Activated naive CD4-positive, alpha-beta T cell treated with anti-CD3 and anti-CD28 coated beads for 36 hours (primary cell): ENCODE measurements at regions not wholly inside any gene's neighbourhood (a gene's known extent, or its start where the extent isn't known, plus 50 kb on each side); places are given as distances from the start of the nearest gene placed in this dataset.

ENCODE experiments used
- CTCF ChIA-PET: fragments of 350-600 bp; sonication (Branson Sonifier 250); formaldehyde crosslinking; loops from one replicate; lab custom pipeline; 2021; ENCODE audit warnings: antibody characterized with exemption; lab: Charles Lee
- DNase-seq: peaks from one replicate; pipeline ENCODE4 v3.0.0-alpha.2; 2020
- H3K27ac Mint-ChIP-seq: one replicate; pipeline ENCODE4 v1.8.0; 2021; ENCODE audit warnings: mild to moderate bottlenecking, mixed read lengths
- H3K27me3 Mint-ChIP-seq: one replicate; pipeline ENCODE4 v1.8.0; 2021; ENCODE audit warnings: low read depth, mixed read lengths
- H3K36me3 Mint-ChIP-seq: one replicate; pipeline ENCODE4 v1.8.0; 2021; ENCODE audit warnings: low read depth, mixed read lengths
- H3K4me1 Mint-ChIP-seq: one replicate; pipeline ENCODE4 v1.8.0; 2021; ENCODE audit warnings: low read depth, mixed read lengths
- H3K4me3 Mint-ChIP-seq: one replicate; pipeline ENCODE4 v1.8.0; 2021; ENCODE audit warnings: mild to moderate bottlenecking, moderate library complexity, mixed read lengths
- H3K9me3 Mint-ChIP-seq: one replicate; pipeline ENCODE4 v1.8.0; 2021; ENCODE audit warnings: mixed read lengths
- intact Hi-C: fragments of 100-400 bp; cut with micrococcal nuclease; formaldehyde crosslinking; loops from one replicate; pipeline ENCODE4 v1.15.1; 2023

DNA sequence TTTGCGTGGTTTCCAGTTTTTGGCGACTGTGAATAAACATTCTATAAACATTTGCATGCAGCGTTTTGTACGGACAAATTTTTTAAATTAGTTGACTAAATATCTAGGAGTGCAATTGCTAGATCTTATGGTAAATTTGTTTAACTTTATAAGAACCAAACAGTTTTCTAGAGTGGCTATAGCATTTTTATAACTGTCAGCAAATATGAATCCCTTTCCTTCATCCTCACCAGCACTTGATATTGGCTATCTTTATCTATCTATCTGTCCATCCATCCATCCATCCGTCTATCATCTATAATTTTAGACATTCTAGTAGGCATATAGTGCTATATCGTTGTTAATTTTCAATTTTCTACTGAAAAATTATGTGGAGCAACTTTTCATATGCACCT is 158.4 kb upstream of the CHRNA7 start:
- Mint-ChIP-seq H3K4me3 (no peak overlapping the region), H3K27me3 (peaks cover 10% of the 10 kb centered on the region), H3K36me3 (no peaks in the 10 kb centered on the region), H3K9me3 (no peaks in the 10 kb centered on the region), H3K27ac (no peak overlapping the region), H3K4me1 (peaks cover 9% of the 10 kb centered on the region)
- intact Hi-C loops, result loop anchor here (10.0 kb wide), 1 partner anchor 377 kb away; no protein-coding TSS in a partner anchor
- CTCF ChIA-PET, result no interaction called here
- no peak for DNase-seq

DNA sequence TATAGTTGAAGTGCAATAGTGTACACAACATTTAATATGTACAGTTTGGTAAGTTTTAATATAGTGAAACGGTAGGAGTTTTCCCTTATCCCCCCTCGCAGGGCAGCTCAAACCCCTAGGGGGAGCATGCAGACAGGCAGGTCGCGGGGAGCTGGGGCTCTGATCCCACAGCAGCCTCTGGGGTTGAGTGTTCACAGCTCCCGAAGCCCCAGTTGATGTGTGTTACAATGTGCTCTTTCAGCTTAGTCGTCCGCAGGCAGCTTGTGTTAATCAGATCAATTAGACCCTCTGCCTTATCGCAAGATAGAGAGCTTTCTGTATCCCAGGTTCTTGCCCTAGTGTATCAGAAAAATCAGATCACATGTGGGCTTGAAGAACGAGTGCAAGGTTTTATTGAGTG is 143.1 kb upstream of the CHRNA7 start:
- H3K27me3 Mint-ChIP-seq, result peaks cover 19% of the 10 kb centered on the region
- H3K4me3 Mint-ChIP-seq, result no peak overlapping the region
- H3K27ac Mint-ChIP-seq, result no peak overlapping the region
- no peaks in the 10 kb centered on the region for H3K9me3 Mint-ChIP-seq
- intact Hi-C loops, result no loop called here
- DNase-seq, result no peak
- H3K4me1 Mint-ChIP-seq, result no peaks in the 10 kb centered on the region
- no peaks in the 10 kb centered on the region for H3K36me3 Mint-ChIP-seq
- CTCF ChIA-PET, result interaction anchor here (1.2 to 1.7 kb wide), 2 partner anchors 17 to 38 kb away, joined by 3 to 4 read pairs; no protein-coding TSS in a partner anchor

DNA sequence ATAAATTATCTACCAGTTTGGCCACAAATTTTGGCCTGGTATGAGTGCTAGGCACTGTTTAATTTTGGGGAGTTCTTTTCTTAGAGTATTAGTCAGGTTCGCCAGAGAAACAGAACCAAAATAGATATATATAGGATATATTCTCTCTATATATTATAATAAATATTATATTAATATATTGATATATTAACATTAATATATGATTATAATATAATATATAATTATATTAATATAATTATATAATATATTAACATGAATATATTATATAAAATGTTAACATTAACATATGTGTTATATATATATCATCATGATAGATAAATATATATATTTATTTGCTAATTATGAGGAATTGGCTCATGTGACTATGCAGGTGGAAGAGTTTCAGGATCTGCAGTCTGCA is 137.8 kb upstream of the CHRNA7 start:
- Mint-ChIP-seq H3K36me3 (no peaks in the 10 kb centered on the region), H3K27me3 (peaks cover 22% of the 10 kb centered on the region), H3K4me3 (no peak overlapping the region), H3K27ac (no peak overlapping the region), H3K4me1 (no peaks in the 10 kb centered on the region), H3K9me3 (no peaks in the 10 kb centered on the region)
- DNase-seq, result no peak
- CTCF ChIA-PET, result no interaction called here
- intact Hi-C loops, result no loop called here

DNA sequence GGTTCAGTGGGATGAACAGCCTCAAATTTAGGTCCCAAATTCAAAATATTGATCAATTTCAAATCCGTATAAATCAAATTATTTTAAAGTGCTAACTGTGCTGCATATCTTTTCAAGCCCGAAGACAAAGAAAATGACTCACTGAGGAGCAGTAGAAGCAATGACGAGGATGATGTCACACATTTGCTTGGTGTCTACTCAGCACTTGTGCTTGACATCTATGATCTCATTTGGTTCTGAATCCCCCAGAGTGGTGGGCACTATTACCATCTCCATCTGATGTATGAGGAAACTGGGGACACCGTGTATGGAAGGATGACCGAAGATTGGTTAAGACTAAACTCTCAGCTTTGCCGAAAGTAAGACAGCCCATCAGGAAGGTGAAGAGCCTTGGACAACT is 136.5 kb upstream of the CHRNA7 start:
- Mint-ChIP-seq H3K9me3 (peaks cover 4% of the 10 kb centered on the region), H3K4me1 (no peaks in the 10 kb centered on the region), H3K27ac (no peak overlapping the region), H3K36me3 (no peaks in the 10 kb centered on the region), H3K27me3 (peaks cover 15% of the 10 kb centered on the region), H3K4me3 (no peak overlapping the region)
- DNase-seq, result no peak
- CTCF ChIA-PET, result no interaction called here
- intact Hi-C loops, result no loop called here

DNA sequence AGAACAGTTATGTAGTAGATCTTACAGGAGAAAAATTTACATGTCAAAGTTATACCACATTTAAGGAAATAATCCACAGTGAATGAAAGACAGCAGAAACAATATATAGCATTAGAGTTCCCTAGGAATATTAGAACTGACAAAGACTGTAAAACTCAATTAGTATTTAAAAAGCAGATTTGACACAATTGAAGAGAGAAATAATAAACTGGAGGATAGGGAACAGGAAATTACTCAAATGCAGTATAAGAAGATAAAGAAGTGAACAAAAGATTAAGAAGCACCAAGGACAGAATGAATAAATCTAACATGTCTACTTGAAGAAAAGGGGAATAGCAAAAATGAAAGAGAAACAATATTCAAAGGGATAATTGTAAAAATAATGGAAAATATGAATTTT is 132.6 kb upstream of the CHRNA7 start:
- Mint-ChIP-seq H3K27ac (no peak overlapping the region), H3K27me3 (peaks cover 4% of the 10 kb centered on the region), H3K4me1 (no peaks in the 10 kb centered on the region), H3K9me3 (peaks cover 8% of the 10 kb centered on the region), H3K36me3 (no peaks in the 10 kb centered on the region), H3K4me3 (no peak overlapping the region)
- no peak for DNase-seq
- intact Hi-C loops, result no loop called here
- CTCF ChIA-PET, result no interaction called here

DNA sequence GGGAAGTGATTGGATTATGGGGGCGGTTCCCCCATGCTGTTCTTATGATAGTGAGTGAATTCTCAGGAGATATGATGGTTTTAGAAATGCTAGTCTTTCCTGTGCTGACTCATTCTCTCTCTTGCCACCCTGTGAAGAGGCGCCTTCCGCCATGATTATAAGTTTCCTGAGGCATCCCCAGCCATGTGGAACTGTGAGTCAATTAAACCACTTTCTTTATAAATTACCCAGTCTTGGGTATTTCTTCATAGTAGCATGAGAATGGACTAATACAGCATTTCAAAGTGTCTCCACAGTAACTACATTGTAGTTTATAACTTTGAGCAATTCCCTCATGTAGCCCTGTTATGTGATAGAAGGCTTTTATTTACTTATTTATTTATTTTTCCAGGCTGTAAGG is 128.8 kb upstream of the CHRNA7 start:
- no peak for DNase-seq

DNA sequence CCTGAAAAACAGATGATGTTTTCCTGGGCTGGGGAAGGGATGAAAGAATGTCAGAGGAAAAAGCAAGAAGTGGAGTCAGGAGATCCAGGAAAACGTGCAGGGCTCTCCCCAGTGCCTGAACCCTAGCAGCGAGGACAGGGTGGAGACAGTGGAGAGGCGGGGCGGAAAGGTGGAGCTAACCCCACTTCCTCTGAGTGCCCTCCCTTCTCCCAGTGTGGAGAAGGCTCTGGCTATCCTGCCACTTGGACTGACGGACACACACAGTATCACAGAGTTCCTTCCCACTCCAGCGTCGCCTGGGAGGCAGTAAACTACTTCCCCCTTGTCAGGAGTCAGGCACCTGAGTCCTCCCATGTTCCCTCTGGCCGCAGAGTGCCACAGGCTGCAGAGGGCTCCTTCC is 125.3 kb upstream of the CHRNA7 start:
- H3K36me3 Mint-ChIP-seq, result no peaks in the 10 kb centered on the region
- CTCF ChIA-PET, result interaction anchor here (1.4 kb wide), 1 partner anchor 18 kb away, joined by 3 read pairs; no protein-coding TSS in a partner anchor
- H3K27me3 Mint-ChIP-seq, result peaks cover 12% of the 10 kb centered on the region
- H3K27ac Mint-ChIP-seq, result no peak overlapping the region
- intact Hi-C loops, result no loop called here
- H3K9me3 Mint-ChIP-seq, result no peaks in the 10 kb centered on the region
- no peak for DNase-seq
- no peaks in the 10 kb centered on the region for H3K4me1 Mint-ChIP-seq
- no peak overlapping the region for H3K4me3 Mint-ChIP-seq

More for the DNA sequence above, 128.8 kb upstream of the CHRNA7 start:
- intact Hi-C loops, result no loop called here
- Mint-ChIP-seq H3K27me3 (peaks cover 5% of the 10 kb centered on the region), H3K36me3 (no peaks in the 10 kb centered on the region), H3K9me3 (peaks cover 8% of the 10 kb centered on the region), H3K27ac (no peak overlapping the region), H3K4me3 (no peak overlapping the region), H3K4me1 (no peaks in the 10 kb centered on the region)
- CTCF ChIA-PET, result no interaction called here

DNA sequence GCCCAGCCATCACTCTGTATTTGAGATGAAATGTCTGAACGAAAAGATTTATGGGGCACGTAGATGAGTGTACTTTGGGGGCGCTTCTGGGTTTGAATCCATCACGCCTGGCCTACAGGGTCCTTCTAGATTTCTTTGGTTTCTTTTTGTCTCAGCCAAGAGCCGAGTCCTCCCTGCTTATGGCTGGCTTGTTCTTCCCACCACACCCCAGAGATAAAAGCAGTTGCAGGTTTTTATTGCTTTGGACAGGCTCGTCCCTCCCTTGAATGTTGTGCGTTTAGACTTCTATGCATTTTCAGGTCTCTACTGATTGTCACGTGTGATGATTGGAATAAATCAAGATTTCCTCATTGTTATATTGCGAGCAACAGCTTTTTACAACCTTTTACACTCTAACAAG is 104.8 kb upstream of the CHRNA7 start:
- H3K4me1 Mint-ChIP-seq, result no peaks in the 10 kb centered on the region
- peaks cover 15% of the 10 kb centered on the region for H3K27me3 Mint-ChIP-seq
- H3K4me3 Mint-ChIP-seq, result no peak overlapping the region
- no peak for DNase-seq
- CTCF ChIA-PET, result interaction anchor here (1.8 kb wide), 1 partner anchor 38 kb away, joined by 4 read pairs; no protein-coding TSS in a partner anchor
- H3K36me3 Mint-ChIP-seq, result peaks cover 2% of the 10 kb centered on the region
- intact Hi-C loops, result no loop called here
- peaks cover 7% of the 10 kb centered on the region for H3K9me3 Mint-ChIP-seq
- no peak overlapping the region for H3K27ac Mint-ChIP-seq

DNA sequence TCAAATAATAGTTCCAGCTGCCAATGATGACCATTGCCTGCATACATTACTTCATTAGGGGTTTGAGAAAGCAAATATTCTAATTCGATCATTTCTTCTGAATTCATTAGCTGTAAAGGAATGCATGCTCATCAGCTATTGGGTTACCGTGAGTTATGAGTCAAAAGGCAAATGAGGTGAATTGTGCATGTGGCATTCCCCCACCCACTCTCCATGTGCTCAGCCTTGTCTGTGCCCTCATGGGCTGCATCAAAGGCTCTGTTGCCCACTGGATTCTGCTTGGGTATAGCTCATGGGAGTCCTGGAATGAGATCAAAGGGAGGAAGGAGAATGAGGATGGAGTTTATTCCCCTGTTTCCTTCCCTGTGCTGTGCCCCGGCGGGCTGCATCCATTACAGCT is 99.3 kb upstream of the CHRNA7 start:
- intact Hi-C loops, result no loop called here
- CTCF ChIA-PET, result interaction anchor here (1.1 kb wide), 1 partner anchor 21 kb away, joined by 3 read pairs; no protein-coding TSS in a partner anchor
- H3K27me3 Mint-ChIP-seq, result peaks cover 26% of the 10 kb centered on the region
- H3K4me1 Mint-ChIP-seq, result peaks cover 6% of the 10 kb centered on the region
- H3K9me3 Mint-ChIP-seq, result no peaks in the 10 kb centered on the region
- H3K4me3 Mint-ChIP-seq, result no peak overlapping the region
- no peak overlapping the region for H3K27ac Mint-ChIP-seq
- no peaks in the 10 kb centered on the region for H3K36me3 Mint-ChIP-seq
- peak; percentile 46 for DNase-seq

DNA sequence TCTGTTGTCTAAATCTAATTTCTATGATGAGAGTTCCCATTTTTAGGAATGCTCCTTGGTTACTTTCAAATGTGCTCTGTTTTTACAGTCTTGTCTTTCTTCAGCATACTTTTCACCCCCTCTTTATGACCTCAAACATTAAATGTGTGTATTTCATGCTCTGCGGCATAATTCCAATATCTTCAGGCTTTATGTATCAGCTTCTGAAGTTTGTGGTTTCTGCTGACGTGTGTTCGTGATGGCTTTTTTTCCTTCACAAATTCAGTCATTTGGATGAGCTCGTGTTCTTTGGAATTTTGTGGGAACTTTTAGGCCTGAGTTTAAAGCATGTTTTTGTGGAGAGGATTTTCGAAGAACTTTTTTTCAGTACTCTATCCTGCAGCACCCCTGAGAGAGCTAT is 97.7 kb upstream of the CHRNA7 start:
- H3K27ac Mint-ChIP-seq, result no peak overlapping the region
- no peak for DNase-seq
- no peaks in the 10 kb centered on the region for H3K36me3 Mint-ChIP-seq
- H3K4me1 Mint-ChIP-seq, result peaks cover 6% of the 10 kb centered on the region
- no peaks in the 10 kb centered on the region for H3K9me3 Mint-ChIP-seq
- H3K27me3 Mint-ChIP-seq, result peaks cover 24% of the 10 kb centered on the region
- H3K4me3 Mint-ChIP-seq, result no peak overlapping the region
- intact Hi-C loops, result no loop called here
- CTCF ChIA-PET, result no interaction called here

DNA sequence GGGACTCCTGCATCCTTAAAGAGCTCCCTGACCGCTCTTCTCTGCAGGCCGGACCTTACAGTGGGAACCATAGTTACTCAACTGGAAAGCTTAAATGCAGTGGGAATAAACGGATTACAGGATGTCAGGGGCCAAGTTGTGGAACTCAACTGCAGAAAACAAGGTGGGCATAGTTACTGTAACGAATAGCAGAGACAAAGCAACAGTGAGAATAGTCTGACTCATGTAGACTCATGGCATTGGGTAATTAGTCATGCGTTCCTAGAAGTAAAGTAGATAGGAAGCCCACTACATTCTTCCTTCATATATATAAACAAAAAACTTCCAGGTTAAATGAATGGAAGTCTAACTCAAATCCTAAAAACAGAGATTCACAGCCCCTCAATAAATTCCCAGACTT is 95.5 kb upstream of the CHRNA7 start:
- Mint-ChIP-seq H3K4me3 (no peak overlapping the region), H3K4me1 (peaks cover 6% of the 10 kb centered on the region), H3K27ac (no peak overlapping the region), H3K9me3 (no peaks in the 10 kb centered on the region), H3K27me3 (peaks cover 22% of the 10 kb centered on the region), H3K36me3 (no peaks in the 10 kb centered on the region)
- intact Hi-C loops, result no loop called here
- no peak for DNase-seq
- CTCF ChIA-PET, result no interaction called here

DNA sequence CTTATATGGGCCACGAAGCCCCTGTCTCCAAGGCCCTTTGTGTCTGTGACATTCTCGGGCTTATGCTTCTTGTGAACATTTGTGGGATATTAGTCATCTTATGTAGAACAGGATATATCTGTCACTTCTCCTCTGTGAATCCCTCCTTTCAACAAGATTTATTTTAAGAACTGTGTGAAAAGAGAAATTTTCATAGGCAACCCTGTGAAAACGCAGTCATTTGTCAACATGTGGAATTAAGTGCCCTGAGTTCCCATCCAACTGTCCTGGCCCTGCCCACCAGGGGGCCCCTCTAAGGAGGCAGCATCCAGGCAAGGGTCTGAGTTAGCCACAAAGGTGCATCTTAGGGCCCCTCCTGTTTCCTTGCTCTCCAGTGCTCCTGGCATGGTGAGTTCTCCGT is 76.8 kb upstream of the CHRNA7 start:
- no peaks in the 10 kb centered on the region for H3K36me3 Mint-ChIP-seq
- no peak overlapping the region for H3K4me3 Mint-ChIP-seq
- intact Hi-C loops, result no loop called here
- H3K27me3 Mint-ChIP-seq, result peaks cover 10% of the 10 kb centered on the region
- no peaks in the 10 kb centered on the region for H3K4me1 Mint-ChIP-seq
- no peak for DNase-seq
- H3K9me3 Mint-ChIP-seq, result peaks cover 4% of the 10 kb centered on the region
- CTCF ChIA-PET, result no interaction called here
- no peak overlapping the region for H3K27ac Mint-ChIP-seq

DNA sequence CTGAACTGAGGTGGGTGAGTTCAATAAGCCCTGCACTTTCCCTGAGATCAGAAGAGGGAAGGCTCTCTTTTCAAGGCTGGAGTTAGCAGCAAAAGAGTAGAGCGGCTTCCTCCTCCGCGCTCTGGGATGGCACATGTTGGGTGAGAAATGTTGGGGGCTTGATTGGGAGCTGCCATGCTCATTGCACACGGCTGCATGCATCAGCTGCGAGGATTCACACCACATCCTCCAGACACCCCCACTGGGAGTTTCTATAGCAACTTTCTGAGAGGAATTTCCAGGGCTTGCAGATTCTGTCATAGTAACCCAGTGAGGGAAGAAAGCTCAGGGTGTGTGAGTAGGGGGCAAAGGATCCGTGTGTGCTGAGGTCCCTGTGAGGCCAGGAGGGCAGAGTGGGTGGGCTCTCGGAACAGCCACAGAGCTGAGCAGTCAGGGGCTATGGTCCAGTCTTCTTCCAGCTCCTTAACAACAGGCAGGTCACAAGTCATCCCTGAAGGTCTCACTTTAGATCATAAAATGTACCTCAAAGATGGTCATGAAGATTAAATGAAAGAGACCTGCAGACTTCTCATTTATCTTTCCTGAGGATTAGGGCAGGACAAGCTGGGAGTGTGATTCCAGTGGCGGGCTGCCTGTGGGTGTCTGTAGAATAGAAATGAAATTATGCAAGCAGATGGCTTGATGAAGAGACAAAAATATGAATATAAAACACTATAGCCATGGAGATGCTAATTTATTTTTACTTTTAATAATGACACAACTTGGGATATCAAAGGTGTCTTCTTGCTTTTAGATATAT is 75.7 kb upstream of the CHRNA7 start:
- Mint-ChIP-seq H3K27me3 (peaks cover 10% of the 10 kb centered on the region), H3K27ac (no peak overlapping the region), H3K9me3 (peaks cover 10% of the 10 kb centered on the region), H3K4me3 (no peak overlapping the region), H3K36me3 (no peaks in the 10 kb centered on the region), H3K4me1 (no peaks in the 10 kb centered on the region)
- no peak for DNase-seq
- intact Hi-C loops, result no loop called here
- CTCF ChIA-PET, result interaction anchor here (0.8 kb wide), 1 partner anchor 9 kb away, joined by 3 read pairs; no protein-coding TSS in a partner anchor
